ENCODE measurements at regions not wholly inside any gene's neighbourhood (a gene's known extent, or its start where the extent isn't known, plus 50 kb on each side); places are given as distances from the start of the nearest gene placed in this dataset.

- TF ChIP-seq CTCF (IDR thresholded peaks at IDR 0.05; ENCODE audit: poor library complexity): no peak
- no peak for TF ChIP-seq EZH2phosphoT487 (IDR thresholded peaks at IDR 0.05; ENCODE audit: low read depth, severe bottlenecking, unreplicated experiment)
Observed at GRCh38 chr12:59381106-59381505, 214.7 kb upstream of the SLC16A7 start.

Data from hepatocyte (in vitro differentiated cells).